AG09309 (cell line): ENCODE measurements at regions not wholly inside any gene's neighbourhood (a gene's known extent, or its start where the extent isn't known, plus 50 kb on each side); places are given as distances from the start of the nearest gene placed in this dataset.

ENCODE experiments used
- DNase-seq: peaks from one replicate; pipeline ENCODE4 v3.0.0-alpha.2; 2010; ENCODE audit warnings: low read depth
- H3K4me3 ChIP-seq: 2 replicates; pipeline ENCODE4 v1.5.1; 2011; ENCODE audit warnings: mild to moderate bottlenecking, low read depth, low read length, moderate library complexity; ENCODE audit not compliant: control insufficient read depth
- TF ChIP-seq, protein P1 (sequence below): IDR thresholded peaks from 2 replicates; pipeline ENCODE4 v1.5.1; 2011; ENCODE audit warnings: mild to moderate bottlenecking, low read depth, low read length, inconsistent platforms; ENCODE audit not compliant: insufficient read depth, control insufficient read depth; ENCODE audit errors: missing control alignments

DNA sequence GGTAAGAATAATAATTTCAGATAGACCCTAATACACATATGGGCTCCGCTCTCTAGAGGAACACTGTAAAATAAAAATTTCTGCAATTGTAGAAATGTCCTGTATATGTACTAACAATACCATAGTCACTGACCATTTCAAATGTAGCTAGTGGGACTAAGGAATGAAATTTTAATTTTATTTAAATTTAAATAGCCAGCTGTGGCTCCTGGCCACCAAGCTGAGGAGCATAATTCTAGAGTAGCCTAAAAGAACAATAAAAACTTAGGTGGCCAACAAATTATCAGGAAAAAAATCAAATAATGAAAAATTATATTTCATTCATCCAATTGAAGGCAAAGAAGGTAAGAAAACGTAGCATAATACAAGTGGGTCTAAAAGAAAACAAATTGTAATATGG is 240.9 kb upstream of the MIR17HG start:
- DNase-seq: no peak
- no peak overlapping the region for H3K4me3 ChIP-seq
- TF ChIP-seq, protein P1, sequence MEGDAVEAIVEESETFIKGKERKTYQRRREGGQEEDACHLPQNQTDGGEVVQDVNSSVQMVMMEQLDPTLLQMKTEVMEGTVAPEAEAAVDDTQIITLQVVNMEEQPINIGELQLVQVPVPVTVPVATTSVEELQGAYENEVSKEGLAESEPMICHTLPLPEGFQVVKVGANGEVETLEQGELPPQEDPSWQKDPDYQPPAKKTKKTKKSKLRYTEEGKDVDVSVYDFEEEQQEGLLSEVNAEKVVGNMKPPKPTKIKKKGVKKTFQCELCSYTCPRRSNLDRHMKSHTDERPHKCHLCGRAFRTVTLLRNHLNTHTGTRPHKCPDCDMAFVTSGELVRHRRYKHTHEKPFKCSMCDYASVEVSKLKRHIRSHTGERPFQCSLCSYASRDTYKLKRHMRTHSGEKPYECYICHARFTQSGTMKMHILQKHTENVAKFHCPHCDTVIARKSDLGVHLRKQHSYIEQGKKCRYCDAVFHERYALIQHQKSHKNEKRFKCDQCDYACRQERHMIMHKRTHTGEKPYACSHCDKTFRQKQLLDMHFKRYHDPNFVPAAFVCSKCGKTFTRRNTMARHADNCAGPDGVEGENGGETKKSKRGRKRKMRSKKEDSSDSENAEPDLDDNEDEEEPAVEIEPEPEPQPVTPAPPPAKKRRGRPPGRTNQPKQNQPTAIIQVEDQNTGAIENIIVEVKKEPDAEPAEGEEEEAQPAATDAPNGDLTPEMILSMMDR: no peak

DNA sequence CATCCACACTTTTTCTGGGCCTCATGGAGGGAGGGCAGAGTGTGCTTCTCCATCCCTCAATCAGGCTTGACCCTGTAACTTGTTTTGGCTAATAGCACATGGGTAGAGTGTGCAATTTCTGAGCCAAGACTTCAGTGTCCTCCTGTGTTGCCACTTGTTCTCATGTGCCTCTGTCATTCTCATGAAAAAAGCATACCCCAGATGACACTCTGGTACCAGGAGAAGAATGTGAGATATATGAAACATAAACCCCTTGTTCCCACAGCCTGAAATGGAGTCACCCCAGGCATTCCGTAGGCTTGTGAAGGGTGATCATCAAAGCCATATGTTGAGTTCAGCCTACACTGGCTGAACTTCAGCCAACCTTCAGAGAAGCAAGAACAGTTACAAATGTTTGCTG is 239.2 kb upstream of the MIR17HG start:
- no peak for DNase-seq
- H3K4me3 ChIP-seq: no peak overlapping the region
- TF ChIP-seq, protein P1: no peak

DNA sequence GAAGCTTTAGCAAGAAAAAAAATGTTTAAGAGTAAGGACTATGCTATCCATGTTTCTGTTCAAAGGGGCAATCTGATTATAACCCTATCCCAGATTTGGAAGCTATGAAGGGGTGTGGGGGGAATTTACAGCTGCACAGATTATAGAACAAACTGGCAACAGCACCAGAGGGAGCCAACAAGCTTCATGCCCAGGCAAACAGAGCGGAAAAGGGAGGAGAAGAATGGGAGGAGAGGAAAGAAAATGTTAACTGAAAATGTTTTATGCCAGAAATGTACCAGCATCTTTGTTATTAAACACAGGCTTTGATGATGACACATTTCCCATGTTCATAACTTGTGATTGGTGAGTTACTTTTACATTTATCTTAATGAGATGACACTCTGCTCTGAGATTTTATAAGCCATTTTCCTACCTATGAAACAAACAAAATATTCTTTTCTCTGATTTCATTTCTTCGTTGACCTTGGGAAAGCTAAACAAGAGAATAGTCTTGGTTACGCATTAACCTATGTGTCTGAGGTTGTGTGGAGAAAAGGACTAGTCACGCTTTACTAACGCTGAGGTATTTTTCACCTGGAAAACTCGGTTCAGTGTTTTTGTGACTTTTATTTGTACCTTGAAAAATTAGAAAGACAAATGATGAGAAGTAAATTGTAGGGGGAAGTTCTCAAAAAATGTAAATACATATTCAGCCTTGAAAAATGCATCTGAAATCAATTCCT is 235.8 kb upstream of the MIR17HG start:
- no peak overlapping the region for H3K4me3 ChIP-seq
- TF ChIP-seq, protein P1: no peak
- no peak for DNase-seq

- TF ChIP-seq, protein P1: no peak
- H3K4me3 ChIP-seq: no peak overlapping the region
- DNase-seq: no peak
These were observed 235.1 kb upstream of the MIR17HG start for GRCh38 chr13:91112201-91112923.

DNA sequence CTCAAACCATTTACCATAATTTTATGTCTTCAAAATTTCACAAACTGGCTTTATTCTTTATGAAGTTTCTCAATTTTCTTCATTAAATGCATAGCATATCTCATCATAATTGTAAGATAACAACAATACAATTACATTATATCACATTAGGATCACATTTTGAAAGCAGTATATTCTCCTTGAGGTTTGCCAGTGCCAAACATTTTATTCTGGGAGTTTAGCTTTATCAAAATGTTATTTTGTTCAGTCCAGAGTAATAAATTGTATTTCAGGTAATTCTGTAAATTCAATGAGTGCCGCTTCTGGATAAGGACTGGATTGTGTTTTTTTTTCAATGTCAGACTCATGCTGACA is 234.6 kb upstream of the MIR17HG start:
- no peak overlapping the region for H3K4me3 ChIP-seq
- TF ChIP-seq, protein P1: no peak
- DNase-seq: no peak

GRCh38 chr13:91115776-91116175 is 231.7 kb upstream of the MIR17HG start:
- no peak for DNase-seq
- TF ChIP-seq, protein P1: no peak
- no peak overlapping the region for H3K4me3 ChIP-seq
